ENCODE measurements at regions not wholly inside any gene's neighbourhood (a gene's known extent, or its start where the extent isn't known, plus 50 kb on each side); places are given as distances from the start of the nearest gene placed in this dataset.

DNA sequence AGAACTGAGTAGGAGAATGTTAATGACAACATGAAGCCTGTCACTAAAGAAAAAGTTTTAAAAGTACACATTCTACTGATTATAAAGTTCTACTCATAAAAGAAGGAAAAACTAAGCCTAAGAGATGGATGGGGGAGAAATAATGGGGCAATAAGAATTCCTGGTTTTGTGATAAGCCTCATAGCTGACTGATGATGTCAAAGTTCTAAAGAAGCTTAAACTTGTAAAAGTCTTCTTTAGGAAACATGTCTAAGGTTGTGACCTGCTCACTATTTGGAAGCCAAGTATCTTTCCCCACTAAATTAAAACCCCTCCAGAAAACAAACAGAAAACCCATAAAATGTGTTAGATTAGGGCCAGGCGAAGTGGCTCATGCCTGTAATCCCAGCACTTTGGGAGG is 232.9 kb upstream of the GIMD1 start:
- Histone ChIP-seq H3K9ac (replicated peaks; ENCODE audit: extremely low read depth, insufficient read depth, low read length) (no peak overlapping the region), H3K27me3 (ENCODE audit: control insufficient read depth in 2 of 2, insufficient read depth in 2 of 2, low read length in 2 of 2) (no peaks in the 10 kb centered on the region), H3K79me2 (ENCODE audit: control insufficient read depth, insufficient read depth, low read length) (no peaks in the 10 kb centered on the region), H4K20me1 (replicated peaks; ENCODE audit: control insufficient read depth, extremely low read depth, insufficient read depth, low read length) (no peaks in the 10 kb centered on the region), H3K9me3 (replicated peaks; ENCODE audit: control insufficient read depth, insufficient read depth, low read length) (no peaks in the 10 kb centered on the region), H3K4me3 (replicated peaks in 1 of 3; ENCODE audit: insufficient read depth in 1 of 3, low read depth in 1 of 3, low read length in 3 of 3) (no peak overlapping the region), H3K36me3 (ENCODE audit: control insufficient read depth in 2 of 2, extremely low read depth in 1 of 2, insufficient read depth in 2 of 2, low read length in 2 of 2) (no peaks in the 10 kb centered on the region), H3K27ac (ENCODE audit: insufficient read depth, low read depth, low read length) (no peak overlapping the region), H3K4me2 (ENCODE audit: insufficient read depth, low read length) (no peak overlapping the region), H3K4me1 (ENCODE audit: control insufficient read depth, extremely low read depth, insufficient read depth, low read length) (no peaks in the 10 kb centered on the region), H3K9me1 (replicated peaks; ENCODE audit: control insufficient read depth, extremely low read depth, insufficient read depth, low read length) (no peaks in the 10 kb centered on the region), H2AFZ (ENCODE audit: low read depth, low read length) (no peak overlapping the region)
- intact Hi-C loops (cut with micrococcal nuclease): no loop called here
- POLR2A ChIA-PET: no interaction called here
- TF ChIP-seq CTCF (IDR thresholded peaks at IDR 0.05; ENCODE audit: extremely low read depth in 1 of 2, insufficient read depth in 1 of 2, low read depth in 1 of 2, low read length in 2 of 2): no peak
- no peak for TF ChIP-seq GATA2 (IDR thresholded peaks at IDR 0.05; ENCODE audit: insufficient read depth, insufficient read length, low read depth, low read length)
- FAIRE-seq (no peak), DNase-seq (ENCODE audit: low read depth, low spot score) (no peak)
- dilution Hi-C loops (cut with MboI; ENCODE audit: extremely low pct_ligation_motif_present, low sequenced_read_pairs): no loop called here
- CTCF ChIA-PET: no interaction called here
- BruUV-seq (replicated peaks): no TSS peak

DNA sequence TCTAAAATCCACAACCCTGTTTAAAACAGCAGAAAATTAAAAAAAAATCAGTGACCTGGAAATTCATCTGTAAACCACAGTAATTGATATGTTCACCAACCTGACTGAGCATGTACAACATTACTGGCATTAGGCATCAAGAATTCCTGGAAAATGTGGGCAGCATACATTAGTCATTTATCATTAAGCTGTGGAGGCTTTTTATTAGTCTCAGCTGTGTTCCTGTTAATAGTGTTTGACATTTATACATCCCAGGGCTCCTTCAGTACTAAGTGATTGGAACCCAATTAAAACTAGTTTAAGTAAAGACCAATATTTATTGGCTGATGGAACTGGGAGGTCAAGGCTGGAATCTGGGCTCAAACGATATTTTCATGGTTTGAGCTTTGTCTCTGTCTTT is 227.3 kb upstream of the GIMD1 start:
- Histone ChIP-seq H3K9me1 (replicated peaks; ENCODE audit: control insufficient read depth, extremely low read depth, insufficient read depth, low read length) (no peaks in the 10 kb centered on the region), H2AFZ (ENCODE audit: low read depth, low read length) (no peak overlapping the region), H3K79me2 (ENCODE audit: control insufficient read depth, insufficient read depth, low read length) (no peaks in the 10 kb centered on the region), H3K27me3 (ENCODE audit: control insufficient read depth in 2 of 2, insufficient read depth in 2 of 2, low read length in 2 of 2) (no peaks in the 10 kb centered on the region), H3K36me3 (ENCODE audit: control insufficient read depth in 2 of 2, extremely low read depth in 1 of 2, insufficient read depth in 2 of 2, low read length in 2 of 2) (no peaks in the 10 kb centered on the region), H3K4me2 (ENCODE audit: insufficient read depth, low read length) (no peak overlapping the region), H3K9ac (replicated peaks; ENCODE audit: extremely low read depth, insufficient read depth, low read length) (no peak overlapping the region), H3K4me1 (ENCODE audit: control insufficient read depth, extremely low read depth, insufficient read depth, low read length) (no peaks in the 10 kb centered on the region), H3K4me3 (replicated peaks in 1 of 3; ENCODE audit: insufficient read depth in 1 of 3, low read depth in 1 of 3, low read length in 3 of 3) (no peak overlapping the region), H3K9me3 (replicated peaks; ENCODE audit: control insufficient read depth, insufficient read depth, low read length) (no peaks in the 10 kb centered on the region), H3K27ac (ENCODE audit: insufficient read depth, low read depth, low read length) (no peak overlapping the region), H4K20me1 (replicated peaks; ENCODE audit: control insufficient read depth, extremely low read depth, insufficient read depth, low read length) (no peaks in the 10 kb centered on the region)
- dilution Hi-C loops (cut with MboI; ENCODE audit: extremely low pct_ligation_motif_present, low sequenced_read_pairs): no loop called here
- no TSS peak for BruUV-seq (replicated peaks)
- FAIRE-seq (no peak), DNase-seq (ENCODE audit: low read depth, low spot score) (no peak)
- intact Hi-C loops (cut with micrococcal nuclease): no loop called here
- no peak for TF ChIP-seq EZH2 (IDR thresholded peaks at IDR 0.05; ENCODE audit: borderline replicate concordance, low read depth, low read length, severe bottlenecking)
- TF ChIP-seq POLR2A (IDR thresholded peaks at IDR 0.05; ENCODE audit: low read depth, low read length): no peak
- no peak for TF ChIP-seq POLR2AphosphoS5 (IDR thresholded peaks at IDR 0.05; ENCODE audit: insufficient read depth, low read depth, low read length)
- TF ChIP-seq GATA2 (IDR thresholded peaks at IDR 0.05; ENCODE audit: insufficient read depth, insufficient read length, low read depth, low read length): no peak
- no peak for TF ChIP-seq CTCF (IDR thresholded peaks at IDR 0.05; ENCODE audit: extremely low read depth in 1 of 2, insufficient read depth in 1 of 2, low read depth in 1 of 2, low read length in 2 of 2)
- TF ChIP-seq JUN (IDR thresholded peaks at IDR 0.05; ENCODE audit: borderline replicate concordance, insufficient read depth, insufficient read length, low read depth): no peak
- TF ChIP-seq MYC (IDR thresholded peaks at IDR 0.05; ENCODE audit: low read depth, low read length): no peak
- TF ChIP-seq MAX (IDR thresholded peaks at IDR 0.05; ENCODE audit: insufficient read depth, insufficient read length): no peak
- no peak for TF ChIP-seq FOS (IDR thresholded peaks at IDR 0.05; ENCODE audit: borderline replicate concordance, insufficient read depth, low read length)
- POLR2A ChIA-PET: no interaction called here
- CTCF ChIA-PET: interaction anchor here (1.0 kb wide), 1 partner anchor 8 kb away, joined by 4 read pairs; no protein-coding TSS in a partner anchor

All from endothelial cell of umbilical vein (primary cell).